Fibroblast of pulmonary artery (primary cell): ENCODE measurements at regions not wholly inside any gene's neighbourhood (a gene's known extent, or its start where the extent isn't known, plus 50 kb on each side); places are given as distances from the start of the nearest gene placed in this dataset.

ENCODE experiments used
- DNase-seq: peaks from one replicate; pipeline ENCODE4 v3.0.0-alpha.2; 2010; ENCODE audit warnings: low read depth
- H3K4me3 ChIP-seq: replicated peaks from 2 replicates; pipeline ENCODE4 v1.5.1; 2011; ENCODE audit warnings: low read depth, mild to moderate bottlenecking, control low read depth, low read length, moderate library complexity
- TF ChIP-seq, protein P1 (sequence below): IDR thresholded peaks from 2 replicates; pipeline ENCODE4 v1.5.1; 2011; ENCODE audit warnings: mild to moderate bottlenecking, control low read depth, low read length, inconsistent platforms; ENCODE audit errors: missing control alignments

GRCh38 chr3:135364676-135365075 is 569.6 kb downstream of the EPHB1 start:
- TF ChIP-seq, protein P1, sequence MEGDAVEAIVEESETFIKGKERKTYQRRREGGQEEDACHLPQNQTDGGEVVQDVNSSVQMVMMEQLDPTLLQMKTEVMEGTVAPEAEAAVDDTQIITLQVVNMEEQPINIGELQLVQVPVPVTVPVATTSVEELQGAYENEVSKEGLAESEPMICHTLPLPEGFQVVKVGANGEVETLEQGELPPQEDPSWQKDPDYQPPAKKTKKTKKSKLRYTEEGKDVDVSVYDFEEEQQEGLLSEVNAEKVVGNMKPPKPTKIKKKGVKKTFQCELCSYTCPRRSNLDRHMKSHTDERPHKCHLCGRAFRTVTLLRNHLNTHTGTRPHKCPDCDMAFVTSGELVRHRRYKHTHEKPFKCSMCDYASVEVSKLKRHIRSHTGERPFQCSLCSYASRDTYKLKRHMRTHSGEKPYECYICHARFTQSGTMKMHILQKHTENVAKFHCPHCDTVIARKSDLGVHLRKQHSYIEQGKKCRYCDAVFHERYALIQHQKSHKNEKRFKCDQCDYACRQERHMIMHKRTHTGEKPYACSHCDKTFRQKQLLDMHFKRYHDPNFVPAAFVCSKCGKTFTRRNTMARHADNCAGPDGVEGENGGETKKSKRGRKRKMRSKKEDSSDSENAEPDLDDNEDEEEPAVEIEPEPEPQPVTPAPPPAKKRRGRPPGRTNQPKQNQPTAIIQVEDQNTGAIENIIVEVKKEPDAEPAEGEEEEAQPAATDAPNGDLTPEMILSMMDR = no peak
- no peak for DNase-seq

DNA sequence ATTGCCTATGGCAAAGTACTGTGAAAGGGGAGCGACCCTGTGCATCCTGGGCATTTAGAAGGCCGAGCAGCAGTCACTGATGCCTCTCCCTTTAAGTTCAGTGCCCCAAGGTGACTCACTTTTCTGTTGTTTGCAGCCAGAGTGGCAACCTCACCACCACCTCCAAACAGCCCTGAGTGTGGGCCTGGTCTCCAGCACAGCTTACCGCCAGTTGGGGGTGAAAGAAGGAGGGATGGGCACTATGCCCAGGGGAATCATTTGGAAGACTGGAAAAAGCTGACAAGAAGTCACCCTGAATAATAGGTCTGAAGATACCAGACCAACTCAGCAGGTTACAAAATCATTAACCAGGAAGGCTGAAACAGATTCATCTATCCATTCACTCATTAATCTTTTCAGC is 571.8 kb downstream of the EPHB1 start:
- no peak for DNase-seq
- TF ChIP-seq, protein P1 = no peak
- no peak overlapping the region for H3K4me3 ChIP-seq

More at GRCh38 chr3:135364676-135365075, 569.6 kb downstream of the EPHB1 start:
- H3K4me3 ChIP-seq = no peak overlapping the region

GRCh38 chr3:135368316-135368715 is 573.3 kb downstream of the EPHB1 start:
- TF ChIP-seq, protein P1 = no peak
- no peak overlapping the region for H3K4me3 ChIP-seq
- no peak for DNase-seq

DNA sequence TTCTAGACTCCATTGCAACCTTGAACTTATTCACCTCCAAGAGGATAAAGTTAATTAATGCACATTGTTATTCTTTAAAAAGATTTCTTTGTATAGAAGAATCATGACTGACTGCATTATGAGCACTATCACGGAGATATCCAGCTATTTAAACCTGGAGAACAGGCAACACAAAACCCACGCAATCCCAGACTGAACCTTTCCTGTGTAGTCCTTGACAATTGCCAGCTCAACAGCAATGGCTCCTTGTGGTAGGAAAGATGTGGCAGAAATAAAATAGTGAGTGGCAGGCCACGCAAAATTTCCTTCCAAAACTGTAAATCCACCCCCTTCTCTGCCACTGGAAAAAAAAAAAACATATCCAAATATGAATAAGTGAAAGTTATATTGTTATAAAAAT is 573.7 kb downstream of the EPHB1 start:
- DNase-seq = no peak
- H3K4me3 ChIP-seq = no peak overlapping the region
- TF ChIP-seq, protein P1 = no peak

GRCh38 chr3:135374571-135374970 is 579.5 kb downstream of the EPHB1 start:
- no peak overlapping the region for H3K4me3 ChIP-seq
- no peak for DNase-seq
- TF ChIP-seq, protein P1 = no peak

DNA sequence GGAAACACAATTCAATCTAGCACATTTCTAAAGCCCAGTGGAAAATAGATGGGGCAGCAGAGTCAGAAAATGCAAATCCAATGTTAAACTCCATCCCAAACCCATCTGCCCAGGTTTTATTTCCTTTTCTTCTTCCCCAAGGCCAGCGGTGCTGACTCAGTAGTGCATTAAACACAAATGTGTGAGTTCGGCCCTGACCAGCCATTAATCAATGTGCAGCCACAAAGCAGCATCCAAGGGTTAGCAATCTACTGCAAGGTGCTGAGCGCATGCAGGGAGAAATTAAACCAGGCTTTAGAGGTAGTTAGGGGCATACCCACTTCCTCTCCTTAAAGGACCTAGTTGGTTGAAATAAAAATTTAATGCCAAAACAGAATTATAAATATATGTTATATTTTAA is 583.3 kb upstream of the PPP2R3A start:
- TF ChIP-seq, protein P1 = no peak
- no peak overlapping the region for H3K4me3 ChIP-seq
- DNase-seq = no peak

- DNase-seq = no peak
- TF ChIP-seq, protein P1 = no peak
- H3K4me3 ChIP-seq = no peak overlapping the region
Observed at GRCh38 chr3:135382621-135383020, 582.9 kb upstream of the PPP2R3A start.
